ENCODE measurements at regions not wholly inside any gene's neighbourhood (a gene's known extent, or its start where the extent isn't known, plus 50 kb on each side); places are given as distances from the start of the nearest gene placed in this dataset.

DNA sequence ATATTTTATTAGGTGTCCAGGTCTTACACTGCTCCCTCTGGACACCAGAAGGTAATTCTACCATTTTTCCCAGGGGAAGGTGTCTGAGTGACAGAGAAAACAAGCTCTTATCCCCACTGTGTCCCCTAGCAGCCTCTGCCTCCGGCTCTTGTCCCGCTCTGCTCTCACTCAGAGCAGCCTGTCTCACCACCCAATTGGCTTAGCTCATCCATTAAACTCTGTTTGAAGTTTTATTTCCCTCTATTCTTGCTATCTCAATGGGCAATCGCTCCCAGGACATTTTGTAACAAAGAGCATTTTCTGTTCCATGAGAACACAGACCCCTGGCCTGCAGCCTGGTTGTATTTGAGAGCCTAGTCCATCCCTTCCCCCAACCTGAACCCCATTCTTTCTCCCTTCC, 90.6 kb upstream of the LDAH start:
- Histone ChIP-seq H3K9me3 (ENCODE audit: control insufficient read depth in 1 of 2, insufficient read depth in 1 of 2, low read length in 2 of 2) (no peaks in the 10 kb centered on the region), H3K4me3 (ENCODE audit: low read length) (no peak overlapping the region), H3K4me1 (ENCODE audit: insufficient read depth, low read length) (no peaks in the 10 kb centered on the region), H3K36me3 (ENCODE audit: insufficient read depth, low read length) (no peaks in the 10 kb centered on the region), H3K27me3 (ENCODE audit: control insufficient read depth in 1 of 2, insufficient read depth in 2 of 2, low read length in 2 of 2) (peaks cover 0 to 4% of the 10 kb centered on the region in 2 experiments), H3K27ac (ENCODE audit: low read depth in 1 of 2, low read length in 2 of 2) (no peak overlapping the region)
- no peaks in the 10 kb centered on the region for H3K4me1 Mint-ChIP-seq (ENCODE audit: low read depth)
- no peaks in the 10 kb centered on the region for H3K9me3 Mint-ChIP-seq
- ATAC-seq (ENCODE audit: poor library complexity) (no peak), DNase-seq (no peak)
- H3K27me3 Mint-ChIP-seq = peaks cover 68% of the 10 kb centered on the region
- H3K36me3 Mint-ChIP-seq (ENCODE audit: low read depth) = no peaks in the 10 kb centered on the region
- H3K27ac Mint-ChIP-seq = no peak overlapping the region
- TF ChIP-seq CTCF (IDR thresholded peaks at IDR 0.05) = no peak
- ChIA-PET CTCF (no interaction called here), POLR2A (no interaction called here)
- H3K4me3 Mint-ChIP-seq = no peak overlapping the region
- intact Hi-C loops (cut with DNase I, micrococcal nuclease) = no loop called here

DNA sequence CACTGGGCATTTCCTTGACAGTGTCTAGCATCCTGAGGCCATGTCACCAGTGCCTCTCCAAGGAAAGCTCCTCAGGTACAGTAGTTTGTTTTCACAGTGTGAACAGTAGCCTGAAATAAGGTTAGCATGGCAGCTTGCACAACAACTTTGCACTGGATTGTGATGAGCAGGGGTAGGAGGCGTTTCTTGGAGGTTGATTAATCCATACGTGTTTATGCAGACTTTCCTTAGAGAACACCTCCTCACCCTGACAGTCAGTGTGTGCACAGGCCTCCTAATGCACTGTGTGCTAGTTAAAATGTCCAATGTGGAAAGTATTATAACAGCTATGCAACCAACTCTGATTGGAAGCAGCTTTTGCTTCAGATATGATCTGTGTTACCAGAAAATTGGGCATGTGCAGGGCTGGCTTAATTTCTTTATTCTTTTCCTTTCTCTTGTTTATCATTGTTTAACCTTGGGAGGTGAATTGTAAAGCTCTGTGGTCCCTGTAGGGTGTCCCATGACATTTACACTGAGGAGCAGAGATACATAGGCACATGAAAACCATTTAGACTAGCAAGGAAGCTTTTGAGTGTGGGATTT, 77.2 kb upstream of the LDAH start:
- no peak for TF ChIP-seq CTCF (IDR thresholded peaks at IDR 0.05)
- no peak overlapping the region for H3K27ac Mint-ChIP-seq
- no peaks in the 10 kb centered on the region for H3K9me3 Mint-ChIP-seq
- Histone ChIP-seq H3K4me1 (ENCODE audit: insufficient read depth, low read length) (no peaks in the 10 kb centered on the region), H3K27me3 (ENCODE audit: control insufficient read depth in 1 of 2, insufficient read depth in 2 of 2, low read length in 2 of 2) (peaks cover 2 to 8% of the 10 kb centered on the region in 2 experiments), H3K27ac (ENCODE audit: low read depth in 1 of 2, low read length in 2 of 2) (no peak overlapping the region), H3K9me3 (ENCODE audit: control insufficient read depth in 1 of 2, insufficient read depth in 1 of 2, low read length in 2 of 2) (no peaks in the 10 kb centered on the region), H3K4me3 (ENCODE audit: low read length) (no peak overlapping the region), H3K36me3 (ENCODE audit: insufficient read depth, low read length) (no peaks in the 10 kb centered on the region)
- DNase-seq (no peak), ATAC-seq (ENCODE audit: poor library complexity) (no peak)
- H3K36me3 Mint-ChIP-seq (ENCODE audit: low read depth) = no peaks in the 10 kb centered on the region
- H3K4me1 Mint-ChIP-seq (ENCODE audit: low read depth) = no peaks in the 10 kb centered on the region
- intact Hi-C loops (cut with DNase I, micrococcal nuclease) = no loop called here
- no peak overlapping the region for H3K4me3 Mint-ChIP-seq
- CTCF ChIA-PET = interaction anchor here (1.0 kb wide), 1 partner anchor 18 kb away, joined by 3 read pairs; no protein-coding TSS in a partner anchor
- peaks cover 32% of the 10 kb centered on the region for H3K27me3 Mint-ChIP-seq
- POLR2A ChIA-PET = no interaction called here

GRCh38 chr2:20897874-20898453, 75.1 kb upstream of the LDAH start:
- Mint-ChIP-seq H3K9me3 (no peaks in the 10 kb centered on the region), H3K27me3 (peaks cover 40% of the 10 kb centered on the region), H3K4me1 (ENCODE audit: low read depth) (no peaks in the 10 kb centered on the region), H3K27ac (no peak overlapping the region), H3K4me3 (no peak overlapping the region), H3K36me3 (ENCODE audit: low read depth) (no peaks in the 10 kb centered on the region)
- CTCF ChIA-PET = no interaction called here
- ATAC-seq (ENCODE audit: poor library complexity) = no peak
- intact Hi-C loops (cut with DNase I, micrococcal nuclease) = no loop called here
- peaks cover 0 to 6% of the 10 kb centered on the region in 2 experiments for H3K9me3 ChIP-seq (ENCODE audit: control insufficient read depth in 1 of 2, insufficient read depth in 1 of 2, low read length in 2 of 2)
- H3K4me1 ChIP-seq (ENCODE audit: insufficient read depth, low read length) = no peaks in the 10 kb centered on the region
- TF ChIP-seq CTCF (IDR thresholded peaks at IDR 0.05) = no peak
- POLR2A ChIA-PET = no interaction called here
- H3K4me3 ChIP-seq (ENCODE audit: low read length) = no peak overlapping the region
- no peak for DNase-seq
- H3K27ac ChIP-seq (ENCODE audit: low read depth in 1 of 2, low read length in 2 of 2) = no peak overlapping the region
- no peaks in the 10 kb centered on the region for H3K36me3 ChIP-seq (ENCODE audit: insufficient read depth, low read length)
- peaks cover 2 to 8% of the 10 kb centered on the region in 2 experiments for H3K27me3 ChIP-seq (ENCODE audit: control insufficient read depth in 1 of 2, insufficient read depth in 2 of 2, low read length in 2 of 2)

All from CD4-positive, alpha-beta T cell (primary cell).